ENCODE measurements at regions not wholly inside any gene's neighbourhood (a gene's known extent, or its start where the extent isn't known, plus 50 kb on each side); places are given as distances from the start of the nearest gene placed in this dataset.
"Not testable (repeated sequence)": the region's sequence is repeated elsewhere in the genome, so short reads cannot be mapped to it uniquely, and the experiment has no call there.

DNA sequence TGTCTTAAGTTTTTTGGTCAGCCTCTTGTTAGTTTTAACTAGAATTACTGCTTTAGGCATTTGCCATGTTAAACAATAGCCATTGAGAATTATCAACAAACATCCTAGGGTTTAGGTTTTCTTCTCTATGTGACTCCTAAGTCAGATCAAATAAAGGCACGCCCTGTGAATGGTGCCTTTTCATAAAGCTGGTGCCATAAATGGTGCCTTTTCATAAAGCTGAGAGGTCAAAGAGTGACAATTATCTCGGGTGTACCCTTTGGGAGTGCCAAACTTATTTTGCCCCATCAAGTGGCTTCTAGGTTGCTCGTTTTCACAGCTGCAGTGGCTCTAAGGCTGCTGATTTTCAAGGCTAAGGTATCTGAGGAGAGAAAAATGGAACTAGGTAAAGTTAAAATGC is 391.6 kb downstream of the DMRTA1 start:
- TF ChIP-seq, protein P1, sequence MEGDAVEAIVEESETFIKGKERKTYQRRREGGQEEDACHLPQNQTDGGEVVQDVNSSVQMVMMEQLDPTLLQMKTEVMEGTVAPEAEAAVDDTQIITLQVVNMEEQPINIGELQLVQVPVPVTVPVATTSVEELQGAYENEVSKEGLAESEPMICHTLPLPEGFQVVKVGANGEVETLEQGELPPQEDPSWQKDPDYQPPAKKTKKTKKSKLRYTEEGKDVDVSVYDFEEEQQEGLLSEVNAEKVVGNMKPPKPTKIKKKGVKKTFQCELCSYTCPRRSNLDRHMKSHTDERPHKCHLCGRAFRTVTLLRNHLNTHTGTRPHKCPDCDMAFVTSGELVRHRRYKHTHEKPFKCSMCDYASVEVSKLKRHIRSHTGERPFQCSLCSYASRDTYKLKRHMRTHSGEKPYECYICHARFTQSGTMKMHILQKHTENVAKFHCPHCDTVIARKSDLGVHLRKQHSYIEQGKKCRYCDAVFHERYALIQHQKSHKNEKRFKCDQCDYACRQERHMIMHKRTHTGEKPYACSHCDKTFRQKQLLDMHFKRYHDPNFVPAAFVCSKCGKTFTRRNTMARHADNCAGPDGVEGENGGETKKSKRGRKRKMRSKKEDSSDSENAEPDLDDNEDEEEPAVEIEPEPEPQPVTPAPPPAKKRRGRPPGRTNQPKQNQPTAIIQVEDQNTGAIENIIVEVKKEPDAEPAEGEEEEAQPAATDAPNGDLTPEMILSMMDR (IDR thresholded peaks at IDR 0.05): no peak
- Histone ChIP-seq H3K4me1 (ENCODE audit: control insufficient read depth in 1 of 2, low read depth in 2 of 2) (no peaks in the 10 kb centered on the region), H3K27ac (no peak overlapping the region), H3K9me3 (no peaks in the 10 kb centered on the region), H3K4me3 (no peak overlapping the region), H3K27me3 (replicated peaks; ENCODE audit: insufficient read depth) (no peaks in the 10 kb centered on the region), H3K36me3 (no peaks in the 10 kb centered on the region)
- no peak for ATAC-seq (ENCODE audit: insufficient number of reproducible peaks, low FRiP score, low read depth)
- no peak for DNase-seq (ENCODE audit: low spot score)

DNA sequence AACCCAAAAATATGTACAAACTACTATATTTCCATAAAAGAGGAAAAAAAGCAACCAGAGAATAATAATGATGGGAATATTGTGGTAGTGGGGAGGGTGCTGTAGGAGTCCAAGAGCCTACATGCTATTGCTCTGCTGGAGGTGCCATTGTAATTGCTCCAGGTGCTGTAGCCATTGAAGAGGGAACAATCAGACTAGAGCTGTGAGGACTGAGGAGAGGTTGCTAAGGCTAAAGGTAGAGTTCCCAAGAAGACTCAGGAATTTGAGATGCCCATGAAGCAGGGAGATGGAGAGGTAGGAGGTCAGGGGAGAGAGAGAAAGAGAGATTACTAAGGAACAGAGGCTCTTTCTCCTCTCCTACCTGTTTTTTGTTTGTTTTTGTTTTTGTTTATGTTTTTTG is 394.0 kb downstream of the DMRTA1 start:
- DNase-seq (ENCODE audit: low spot score): no peak
- peaks cover 6% of the 10 kb centered on the region for H3K9me3 ChIP-seq
- H3K27ac ChIP-seq: no peak overlapping the region
- ATAC-seq (ENCODE audit: insufficient number of reproducible peaks, low FRiP score, low read depth): no peak
- no peaks in the 10 kb centered on the region for H3K27me3 ChIP-seq (replicated peaks; ENCODE audit: insufficient read depth)
- TF ChIP-seq, protein P1 (IDR thresholded peaks at IDR 0.05): no peak
- H3K36me3 ChIP-seq: no peaks in the 10 kb centered on the region
- no peak overlapping the region for H3K4me3 ChIP-seq
- H3K4me1 ChIP-seq (ENCODE audit: control insufficient read depth in 1 of 2, low read depth in 2 of 2): no peaks in the 10 kb centered on the region

DNA sequence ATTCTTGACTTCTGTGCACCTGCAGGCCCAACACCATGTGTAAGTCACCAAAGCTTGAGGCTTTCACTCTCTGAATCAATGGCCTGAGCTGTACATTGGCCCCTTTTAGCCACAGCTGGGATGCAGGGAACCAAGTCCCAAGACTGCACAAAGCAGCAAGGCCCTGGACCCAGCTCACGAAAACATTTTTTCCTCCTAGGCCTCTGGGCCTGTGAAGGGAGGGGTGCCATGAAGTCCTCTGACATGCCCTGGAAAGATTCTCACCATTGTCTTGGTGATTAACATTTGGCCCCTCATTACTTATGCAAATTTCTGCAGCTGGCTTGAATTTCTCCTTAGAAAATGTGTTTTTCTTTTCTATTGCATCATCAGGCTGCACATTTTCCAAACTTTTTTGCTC is 398.6 kb downstream of the DMRTA1 start:
- not testable (repeated sequence) for H3K27me3 ChIP-seq (replicated peaks; ENCODE audit: insufficient read depth); H3K4me1 ChIP-seq (ENCODE audit: control insufficient read depth in 1 of 2, low read depth in 2 of 2); H3K27ac ChIP-seq; H3K36me3 ChIP-seq; ATAC-seq (ENCODE audit: insufficient number of reproducible peaks, low FRiP score, low read depth); H3K9me3 ChIP-seq; H3K4me3 ChIP-seq; DNase-seq (ENCODE audit: low spot score)

DNA sequence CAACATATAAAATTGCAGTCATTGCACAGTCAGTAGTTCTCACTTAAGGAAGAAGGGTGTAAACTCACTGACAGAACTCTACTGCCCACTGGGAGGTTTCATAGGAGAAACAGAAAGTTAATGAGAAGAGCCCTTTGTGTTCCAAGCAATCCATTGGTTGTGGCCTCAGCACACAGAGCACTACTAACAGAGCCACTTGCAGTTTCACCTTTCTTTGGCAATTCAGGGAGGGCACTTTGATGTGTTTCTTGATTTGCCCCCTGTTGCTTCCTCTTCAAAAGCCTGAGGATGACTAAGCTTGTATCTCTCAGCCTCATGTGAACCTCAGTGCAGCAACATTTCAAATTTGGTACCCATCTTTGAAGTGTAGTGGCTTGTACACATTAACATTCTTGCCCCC is 409.4 kb downstream of the DMRTA1 start:
- Histone ChIP-seq H3K36me3 (no peaks in the 10 kb centered on the region), H3K4me3 (no peak overlapping the region), H3K4me1 (ENCODE audit: control insufficient read depth in 1 of 2, low read depth in 2 of 2) (no peaks in the 10 kb centered on the region), H3K27me3 (replicated peaks; ENCODE audit: insufficient read depth) (no peaks in the 10 kb centered on the region), H3K27ac (no peak overlapping the region), H3K9me3 (no peaks in the 10 kb centered on the region)
- TF ChIP-seq, protein P1 (IDR thresholded peaks at IDR 0.05): no peak
- ATAC-seq (ENCODE audit: insufficient number of reproducible peaks, low FRiP score, low read depth) (no peak), DNase-seq (ENCODE audit: low spot score) (no peak)

DNA sequence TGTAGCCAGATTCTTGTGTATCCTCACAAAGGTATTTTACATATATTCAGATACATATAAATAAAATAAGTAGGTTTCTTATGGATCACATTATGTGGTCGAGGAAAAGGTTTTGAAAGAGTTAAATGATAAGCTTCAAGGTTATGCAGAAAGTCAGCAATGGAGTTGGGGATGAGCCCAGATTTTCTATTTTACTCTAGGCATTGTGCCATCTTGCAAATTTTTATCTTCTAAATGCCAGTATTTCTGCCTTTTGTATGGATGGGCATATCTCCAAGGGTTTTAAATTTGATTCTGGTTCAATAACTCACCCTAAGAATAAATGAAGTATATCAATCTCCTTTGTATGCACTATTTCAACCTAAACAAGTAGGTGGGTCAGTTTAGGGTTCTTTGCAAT is 410.7 kb downstream of the DMRTA1 start:
- H3K4me1 ChIP-seq (ENCODE audit: control insufficient read depth in 1 of 2, low read depth in 2 of 2): no peaks in the 10 kb centered on the region
- no peak for ATAC-seq (ENCODE audit: insufficient number of reproducible peaks, low FRiP score, low read depth)
- H3K27ac ChIP-seq: no peak overlapping the region
- no peak for DNase-seq (ENCODE audit: low spot score)
- H3K9me3 ChIP-seq: no peaks in the 10 kb centered on the region
- no peaks in the 10 kb centered on the region for H3K36me3 ChIP-seq
- no peak overlapping the region for H3K4me3 ChIP-seq
- TF ChIP-seq, protein P1 (IDR thresholded peaks at IDR 0.05): no peak
- no peaks in the 10 kb centered on the region for H3K27me3 ChIP-seq (replicated peaks; ENCODE audit: insufficient read depth)

DNA sequence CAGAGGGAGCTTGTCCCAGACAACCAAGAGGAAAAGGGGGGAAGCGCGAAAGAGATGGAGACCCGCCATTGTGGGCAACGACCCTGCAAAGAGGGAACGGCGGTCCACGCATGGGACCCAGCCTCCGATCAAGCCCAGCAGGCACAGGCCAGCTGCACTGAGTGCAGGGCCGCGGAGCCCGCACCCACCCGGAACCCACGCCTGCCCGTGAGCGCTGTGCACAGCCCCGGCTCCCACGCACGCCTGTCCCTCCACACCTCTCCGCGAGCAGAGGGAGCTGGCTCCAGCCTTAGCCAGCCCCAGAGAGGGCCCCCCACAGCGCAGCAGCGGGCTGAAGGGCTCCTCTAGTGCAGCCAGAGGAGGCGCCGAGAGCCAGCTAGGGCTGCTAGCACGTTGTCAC is 416.5 kb downstream of the DMRTA1 start:
- no peak for DNase-seq (ENCODE audit: low spot score)
- Histone ChIP-seq H3K36me3 (no peaks in the 10 kb centered on the region), H3K9me3 (no peaks in the 10 kb centered on the region), H3K27ac (no peak overlapping the region), H3K4me3 (no peak overlapping the region), H3K27me3 (replicated peaks; ENCODE audit: insufficient read depth) (no peaks in the 10 kb centered on the region), H3K4me1 (ENCODE audit: control insufficient read depth in 1 of 2, low read depth in 2 of 2) (no peaks in the 10 kb centered on the region)
- ATAC-seq (ENCODE audit: insufficient number of reproducible peaks, low FRiP score, low read depth): no peak
- TF ChIP-seq, protein P1 (IDR thresholded peaks at IDR 0.05): no peak

Data from thoracic aorta (tissue), 2 donors.